Endothelial cell of umbilical vein (primary cell): ENCODE measurements at regions not wholly inside any gene's neighbourhood (a gene's known extent, or its start where the extent isn't known, plus 50 kb on each side); places are given as distances from the start of the nearest gene placed in this dataset.

Experiments
- BruUV-seq: library from RNA; stranded (reverse); fragments of 400-500 nt; replicated peaks from 2 replicates; lab custom pipeline; 2021; lab: Mats Ljungman, UMichigan
- CTCF ChIA-PET: fragments of 300-600, 350-600 bp; sonication (Branson Sonifier 250); formaldehyde crosslinking; loops from one replicate; lab custom pipeline; 2021; ENCODE audit warnings: antibody characterized with exemption, inconsistent platforms; lab: Charles Lee
- POLR2A ChIA-PET: fragments of 300-600, 350-600 bp; sonication (Branson Sonifier 250); formaldehyde crosslinking; loops from one replicate; lab custom pipeline; 2021; ENCODE audit warnings: antibody characterized with exemption, inconsistent platforms; lab: Charles Lee
- DNase-seq: peaks from one replicate; pipeline ENCODE4 v3.0.0-alpha.2; 2011; ENCODE audit warnings: low read depth, low spot score
- FAIRE-seq: peaks from 2 replicates; lab custom pipeline; 2011; peaks lifted over from hg19 to GRCh38; lab: Jason Lieb, UNC
- H2AFZ ChIP-seq: 2 replicates; pipeline ENCODE4 v1.6.0; 2012; ENCODE audit warnings: low read depth, low read length, control low read depth, inconsistent platforms
- H3K27ac ChIP-seq: 2 replicates; pipeline ENCODE4 v1.5.1; 2011; ENCODE audit warnings: low read depth, mild to moderate bottlenecking, control low read depth, low read length, moderate library complexity; ENCODE audit not compliant: insufficient read depth
- H3K27me3 ChIP-seq, 2 experiments: 2 replicates each; pipeline versions ENCODE4 v1.6.0 to v1.6.1; 2011; ENCODE audit warnings: low read length in 2 of 2, mixed read lengths in 1 of 2; ENCODE audit not compliant: control insufficient read depth in 2 of 2, insufficient read depth in 2 of 2
- H3K36me3 ChIP-seq, 2 experiments: 2 replicates in 1 of 2; 3 replicates in 1 of 2; pipeline ENCODE4 v1.5.1; 2011; ENCODE audit warnings: low read length in 2 of 2, mild to moderate bottlenecking in 1 of 2, moderate library complexity in 1 of 2; ENCODE audit not compliant: control insufficient read depth in 2 of 2, insufficient read depth in 2 of 2; ENCODE audit errors: extremely low read depth in 1 of 2
- H3K4me1 ChIP-seq: 3 replicates; pipeline ENCODE4 v1.5.1; 2011; ENCODE audit warnings: mild to moderate bottlenecking, low read length; ENCODE audit not compliant: control insufficient read depth, insufficient read depth; ENCODE audit errors: extremely low read depth
- H3K4me2 ChIP-seq: 2 replicates; pipeline ENCODE4 v1.6.1; 2011; ENCODE audit warnings: low read length, control low read depth, mixed read lengths; ENCODE audit not compliant: insufficient read depth
- H3K4me3 ChIP-seq, 3 experiments: fragments of 200-600 bp in 1 of 3; sonication (generic), shearing (Covaris generic) in 1 of 3; replicated peaks in 1 of 3; 2 replicates each; pipeline ENCODE4 v1.5.1; 2011 to 2016; ENCODE audit warnings: control low read depth in 3 of 3, low read length in 3 of 3, mild to moderate bottlenecking in 2 of 3, inconsistent platforms in 1 of 3, low read depth in 1 of 3, moderate library complexity in 1 of 3; ENCODE audit not compliant: insufficient read depth in 1 of 3
- H3K79me2 ChIP-seq: 2 replicates; pipeline ENCODE4 v1.6.0; 2012; ENCODE audit warnings: low read length, inconsistent platforms; ENCODE audit not compliant: control insufficient read depth, insufficient read depth
- H3K9ac ChIP-seq: replicated peaks from 2 replicates; pipeline ENCODE3; 2011; ENCODE audit warnings: low read length, control low read depth; ENCODE audit not compliant: insufficient read depth; ENCODE audit errors: extremely low read depth
- H3K9me1 ChIP-seq: replicated peaks from 3 replicates; pipeline ENCODE4 v1.6.0; 2011; ENCODE audit warnings: mild to moderate bottlenecking, low read length; ENCODE audit not compliant: control insufficient read depth, insufficient read depth; ENCODE audit errors: extremely low read depth
- H3K9me3 ChIP-seq: replicated peaks from 2 replicates; pipeline ENCODE4 v1.5.1; 2012; ENCODE audit warnings: low read length, inconsistent platforms; ENCODE audit not compliant: control insufficient read depth, insufficient read depth
- H4K20me1 ChIP-seq: replicated peaks from 2 replicates; pipeline ENCODE3; 2011; ENCODE audit warnings: mild to moderate bottlenecking, low read length; ENCODE audit not compliant: control insufficient read depth, insufficient read depth; ENCODE audit errors: extremely low read depth
- CTCF ChIP-seq, 2 donors: IDR thresholded peaks; 1 replicate in 1 of 2; 2 replicates in 1 of 2; pipeline ENCODE4 v1.5.1; 2011; ENCODE audit warnings: low read length in 2 of 2, mild to moderate bottlenecking in 2 of 2, moderate library complexity in 2 of 2, control low read depth in 1 of 2, inconsistent platforms in 1 of 2, low read depth in 1 of 2; ENCODE audit not compliant: insufficient read depth in 1 of 2; ENCODE audit errors: extremely low read depth in 1 of 2
- EZH2 ChIP-seq: IDR thresholded peaks from 2 replicates; pipeline ENCODE4 v1.6.1; 2012; ENCODE audit warnings: borderline replicate concordance, low read depth, mild to moderate bottlenecking, moderate library complexity, low read length, inconsistent platforms; ENCODE audit not compliant: severe bottlenecking
- FOS ChIP-seq: IDR thresholded peaks from 2 replicates; pipeline ENCODE4 v1.6.1; 2011; ENCODE audit warnings: mild to moderate bottlenecking, low read length, moderate library complexity, borderline replicate concordance; ENCODE audit not compliant: insufficient read depth
- GATA2 ChIP-seq: IDR thresholded peaks from 2 replicates; pipeline ENCODE4 v1.7.0; 2011; ENCODE audit warnings: low read depth, mild to moderate bottlenecking, moderate library complexity, mixed read lengths, low read length; ENCODE audit not compliant: insufficient read length, insufficient read depth
- JUN ChIP-seq: IDR thresholded peaks from 2 replicates; pipeline ENCODE4 v1.6.1; 2011; ENCODE audit warnings: borderline replicate concordance, low read depth; ENCODE audit not compliant: insufficient read length, insufficient read depth
- MAX ChIP-seq: IDR thresholded peaks from 2 replicates; pipeline ENCODE4 v1.6.1; 2011; ENCODE audit not compliant: insufficient read depth, insufficient read length
- MYC ChIP-seq: IDR thresholded peaks from one replicate; pipeline ENCODE4 v1.6.1; 2011; ENCODE audit warnings: mild to moderate bottlenecking, low read depth, low read length
- POLR2A ChIP-seq: IDR thresholded peaks from 2 replicates; pipeline ENCODE4 v1.6.1; 2012; ENCODE audit warnings: low read depth, mild to moderate bottlenecking, control low read depth, low read length
- POLR2AphosphoS5 ChIP-seq: IDR thresholded peaks from 2 replicates; pipeline ENCODE4 v1.6.1; 2012; ENCODE audit warnings: low read depth, mild to moderate bottlenecking, control low read depth, low read length, moderate library complexity; ENCODE audit not compliant: insufficient read depth
- dilution Hi-C: fragments of 300-500 bp; cut with MboI; formaldehyde crosslinking; loops from one replicate; pipeline ENCODE4 v1.15.0; 2019; ENCODE audit warnings: low sequenced_read_pairs; ENCODE audit not compliant: extremely low pct_ligation_motif_present
- intact Hi-C: fragments of 100-400 bp; cut with micrococcal nuclease; formaldehyde crosslinking; loops from one replicate; pipeline ENCODE4 v1.10.0; 2022

GRCh38 chr1:102595106-102595505, 513.2 kb downstream of the COL11A1 start:
- Histone ChIP-seq H4K20me1 (no peaks in the 10 kb centered on the region), H3K79me2 (no peaks in the 10 kb centered on the region), H3K36me3 (no peaks in the 10 kb centered on the region), H3K4me2 (no peak overlapping the region), H3K27me3 (no peaks in the 10 kb centered on the region), H3K4me3 (no peak overlapping the region), H3K9ac (no peak overlapping the region), H3K9me1 (no peaks in the 10 kb centered on the region), H3K4me1 (no peaks in the 10 kb centered on the region), H2AFZ (no peak overlapping the region), H3K27ac (no peak overlapping the region), H3K9me3 (no peaks in the 10 kb centered on the region)
- POLR2A ChIA-PET = no interaction called here
- dilution Hi-C loops (no loop called here), intact Hi-C loops (no loop called here)
- no peak for FAIRE-seq
- CTCF ChIA-PET = no interaction called here
- no TSS peak for BruUV-seq
- TF ChIP-seq MAX = no peak
- TF ChIP-seq MYC = no peak
- TF ChIP-seq GATA2 = no peak
- no peak for TF ChIP-seq POLR2AphosphoS5
- no peak for TF ChIP-seq JUN
- no peak for TF ChIP-seq EZH2
- TF ChIP-seq POLR2A = no peak
- TF ChIP-seq CTCF (IDR thresholded peaks at IDR 0.05; ENCODE audit: extremely low read depth in 1 of 2, insufficient read depth in 1 of 2, low read depth in 1 of 2, low read length in 2 of 2) = no peak
- no peak for TF ChIP-seq FOS
- no peak for DNase-seq
